ENCODE measurements at regions not wholly inside any gene's neighbourhood (a gene's known extent, or its start where the extent isn't known, plus 50 kb on each side); places are given as distances from the start of the nearest gene placed in this dataset.

DNA sequence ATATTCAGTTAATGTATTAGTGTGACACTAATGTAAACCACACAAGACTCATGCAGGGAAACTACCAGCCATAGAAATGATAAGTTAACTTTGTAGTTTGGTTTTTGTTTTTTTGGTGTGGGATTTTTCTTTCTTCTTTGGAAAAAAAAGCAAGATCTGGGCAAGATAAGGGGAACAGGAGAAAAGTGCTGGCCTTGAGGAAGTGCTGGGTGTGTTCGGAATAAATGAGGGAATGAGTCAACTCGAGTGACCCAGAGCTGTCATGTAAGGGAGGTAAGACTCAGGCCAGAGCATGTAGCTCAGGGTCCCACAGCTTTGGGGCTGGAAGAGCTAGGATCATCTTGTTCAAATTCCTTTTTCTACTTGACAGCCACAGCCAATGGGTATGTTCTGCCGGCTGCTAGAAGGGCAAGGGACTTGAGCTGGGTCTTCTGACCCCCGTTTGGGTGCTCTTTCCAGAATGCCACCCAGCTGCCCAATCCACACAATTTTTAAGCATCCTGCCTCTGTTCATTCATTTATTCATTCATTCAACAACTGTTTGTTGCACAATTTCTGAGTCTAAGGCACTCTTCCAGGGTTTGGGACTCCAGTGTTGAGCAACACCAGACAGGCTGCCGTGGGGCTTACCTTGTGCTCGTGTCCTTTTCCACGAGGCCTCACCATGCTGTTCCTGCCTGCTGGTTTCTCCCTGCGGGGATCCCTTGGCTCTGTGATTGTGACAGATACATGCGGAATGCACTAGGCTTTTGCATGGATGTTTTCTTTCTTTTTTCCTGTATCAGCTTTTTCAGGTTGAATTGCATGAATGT is 54.5 kb downstream of the CLDN34 start:
- DNase-seq: no peak

DNA sequence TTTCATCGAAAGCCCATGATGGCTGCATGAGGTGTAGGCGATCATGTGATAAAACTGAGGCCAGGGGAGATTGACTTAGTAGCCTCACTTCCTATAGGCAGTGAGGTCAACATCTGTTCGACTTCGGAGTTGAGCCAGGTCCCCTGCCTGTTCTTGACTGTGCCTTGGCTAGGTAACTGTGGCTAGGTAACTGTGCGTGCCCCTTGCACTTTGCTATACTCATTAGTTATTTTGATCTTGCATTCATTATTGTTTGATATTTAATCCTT is 55.0 kb downstream of the CLDN34 start:
- DNase-seq: no peak

- no peak for DNase-seq
These were observed 55.6 kb downstream of the CLDN34 start for GRCh38 chrX:10022580-10023245.

GRCh38 chrX:10023821-10024220 is 56.7 kb downstream of the CLDN34 start:
- no peak for DNase-seq

DNA sequence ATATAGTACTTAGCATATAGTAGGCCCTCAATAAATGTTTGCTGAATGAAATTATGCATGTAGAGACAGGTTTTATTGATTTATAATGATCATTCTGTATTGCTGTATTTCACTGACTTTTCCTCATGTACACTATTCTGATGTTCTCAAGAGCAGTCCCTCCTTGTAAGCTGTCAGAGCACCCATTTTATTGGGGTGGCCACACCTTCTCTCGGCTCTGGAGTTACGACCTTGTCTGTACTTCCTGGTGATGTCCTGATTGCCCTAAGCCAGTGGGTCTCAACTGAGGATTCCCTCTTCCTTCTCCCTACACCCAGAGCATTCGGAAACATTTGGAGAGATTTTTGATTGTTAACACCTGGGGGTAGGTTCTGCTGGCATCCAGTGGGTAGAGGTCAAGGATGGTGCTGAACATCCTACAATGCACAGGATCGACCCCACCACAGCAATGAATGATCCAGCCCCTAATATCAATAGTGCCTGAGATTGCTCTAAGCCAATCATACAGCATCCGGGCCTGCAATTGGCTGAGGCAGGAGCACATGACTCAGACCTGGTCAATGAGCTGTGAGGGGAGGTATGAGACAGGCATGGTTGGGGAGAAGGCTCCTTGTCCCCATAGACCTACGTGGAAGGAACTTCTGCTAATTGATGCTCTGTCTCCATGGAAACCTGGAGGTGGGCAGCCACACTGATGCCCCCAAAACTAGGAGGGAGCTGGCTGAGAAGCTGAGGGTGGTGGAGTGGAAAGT is 58.8 kb downstream of the CLDN34 start:
- no peak for DNase-seq

DNA sequence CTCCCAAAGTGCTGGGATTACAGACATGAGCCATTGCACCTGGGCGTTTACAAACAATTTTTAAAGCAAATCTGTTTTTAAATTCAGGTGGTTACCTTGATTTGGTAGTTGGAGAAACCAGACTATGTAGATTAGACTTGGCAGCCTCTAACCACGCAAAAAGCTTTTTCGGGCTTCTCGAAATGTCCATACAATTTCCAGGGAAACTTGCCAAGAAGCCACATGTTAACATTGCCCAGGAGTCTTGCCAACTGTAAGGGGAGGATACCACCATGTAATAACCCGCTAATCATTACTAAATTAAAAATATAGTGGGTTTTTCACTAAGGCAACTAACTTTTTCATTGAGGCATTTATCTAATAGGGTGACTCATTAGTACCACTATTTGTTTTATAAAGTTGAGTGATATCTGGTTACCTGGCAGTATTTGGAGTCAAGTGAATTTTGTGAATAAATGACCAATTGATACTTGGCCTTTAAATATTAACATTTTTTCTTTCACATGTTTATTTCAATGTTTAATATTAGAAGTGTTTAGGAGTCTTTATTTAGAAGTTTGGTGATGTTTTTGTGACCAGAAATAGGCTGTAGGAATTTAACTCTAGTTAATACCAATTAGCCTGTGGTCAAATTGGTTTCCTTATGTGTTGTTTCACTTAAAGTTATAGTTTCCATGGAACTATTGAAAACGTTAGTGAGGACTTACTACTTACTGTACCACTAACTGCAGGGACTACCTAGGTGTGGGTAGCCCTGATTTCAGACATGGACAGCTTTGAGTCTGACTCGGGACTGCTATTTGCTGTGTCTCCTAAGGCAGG is 61.3 kb downstream of the CLDN34 start:
- no peak for DNase-seq

DNA sequence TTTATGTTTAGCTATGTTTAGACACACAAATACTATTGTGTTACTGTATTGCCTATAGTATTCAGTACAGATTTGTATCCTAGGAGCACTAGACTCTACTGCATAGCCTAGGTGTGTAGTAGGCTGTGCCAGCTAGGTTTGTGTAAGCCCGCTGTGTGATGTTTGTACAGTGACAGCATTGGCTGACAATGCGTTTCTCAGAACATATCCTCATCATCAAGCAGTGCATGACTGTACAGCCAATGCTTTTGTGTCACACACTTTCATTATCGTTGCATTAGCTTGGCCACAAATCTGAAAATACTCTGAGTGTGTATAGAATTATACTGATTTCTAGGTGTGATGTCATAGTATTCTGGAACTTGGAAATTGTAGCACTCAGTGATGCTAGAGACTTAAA is 63.4 kb downstream of the CLDN34 start:
- DNase-seq: no peak

- DNase-seq: no peak
These were observed 64.6 kb downstream of the CLDN34 start for GRCh38 chrX:10031746-10032145.

GRCh38 chrX:10032147-10032546 is 65.0 kb downstream of the CLDN34 start:
- DNase-seq: no peak

DNA sequence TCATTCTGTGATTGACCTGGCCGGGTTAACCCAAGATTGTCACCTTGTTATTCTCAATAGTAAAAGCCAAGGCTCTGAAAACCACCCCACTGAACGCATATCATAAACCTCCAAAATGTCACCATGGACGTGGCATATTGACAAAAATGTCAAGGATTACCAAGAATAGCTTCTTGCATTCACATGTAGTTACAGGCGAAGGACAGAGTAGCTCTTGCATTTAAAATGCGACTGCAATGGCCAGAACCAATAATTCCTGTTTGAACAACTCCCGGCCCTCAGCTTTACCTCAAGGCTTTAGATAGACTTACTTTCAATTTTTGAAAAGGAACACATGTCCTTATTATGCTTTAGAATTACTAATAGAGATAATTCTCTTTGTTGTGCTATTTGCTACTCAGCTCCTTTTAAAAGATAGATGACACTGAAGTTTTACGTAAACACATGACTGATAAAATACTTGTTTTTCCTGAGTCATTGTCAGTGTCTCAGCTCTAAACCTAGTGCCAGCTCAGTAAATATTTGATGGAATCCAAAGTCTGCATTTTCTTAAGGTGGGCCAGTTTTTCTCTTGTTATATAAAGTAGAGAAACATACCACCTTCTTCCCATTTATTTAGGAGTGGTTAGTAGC is 66.3 kb downstream of the CLDN34 start:
- DNase-seq: no peak

GRCh38 chrX:10034740-10035260 is 67.6 kb downstream of the CLDN34 start:
- DNase-seq: no peak

GRCh38 chrX:10038585-10038984 is 71.4 kb downstream of the CLDN34 start:
- DNase-seq: no peak

- DNase-seq: no peak
These were observed 72.9 kb downstream of the CLDN34 start for GRCh38 chrX:10039821-10040793.

- no peak for DNase-seq
These were observed 73.8 kb downstream of the CLDN34 start for GRCh38 chrX:10040961-10041360.

DNA sequence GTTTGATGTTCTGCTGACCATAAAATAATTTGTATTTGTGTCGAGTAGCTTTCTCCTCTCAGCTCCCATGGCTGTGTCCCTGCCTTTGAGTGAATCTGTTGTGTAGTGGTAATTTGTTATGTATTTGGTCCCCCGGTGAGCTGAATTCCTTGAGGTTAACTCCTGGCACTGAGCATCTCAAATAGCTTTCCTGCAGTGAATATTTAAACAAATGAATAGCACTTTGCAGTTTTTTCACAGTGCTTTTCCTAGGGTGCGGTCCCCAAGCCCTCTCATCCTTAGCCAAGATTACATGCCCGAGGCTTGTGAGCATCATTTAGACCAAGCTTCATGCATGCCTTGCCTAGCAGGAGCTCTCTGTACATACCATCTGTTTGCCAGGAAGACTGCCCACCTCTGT is 74.2 kb downstream of the CLDN34 start:
- DNase-seq: no peak

GRCh38 chrX:10042055-10042454 is 74.9 kb downstream of the CLDN34 start:
- DNase-seq: no peak

DNA sequence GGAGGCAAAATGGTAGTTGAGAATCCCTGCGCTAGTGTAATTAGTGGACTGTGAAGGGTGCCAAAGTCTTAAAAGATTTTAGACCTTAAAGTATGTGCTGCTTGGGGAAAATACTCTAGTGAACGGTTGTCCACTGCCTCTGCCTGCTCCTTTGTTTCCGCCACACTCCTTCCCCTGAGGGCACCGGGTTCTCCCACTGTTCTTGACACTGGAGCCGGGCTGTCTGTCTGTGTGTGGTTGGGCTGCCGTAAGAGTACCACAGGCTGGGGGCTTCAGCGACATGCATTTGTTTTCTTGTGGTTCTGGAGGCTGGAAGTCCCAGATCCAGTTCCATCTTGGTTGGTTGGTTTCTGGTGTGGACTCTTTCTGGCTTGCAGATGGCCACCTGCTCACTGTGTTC is 76.2 kb downstream of the CLDN34 start:
- no peak for DNase-seq

DNA sequence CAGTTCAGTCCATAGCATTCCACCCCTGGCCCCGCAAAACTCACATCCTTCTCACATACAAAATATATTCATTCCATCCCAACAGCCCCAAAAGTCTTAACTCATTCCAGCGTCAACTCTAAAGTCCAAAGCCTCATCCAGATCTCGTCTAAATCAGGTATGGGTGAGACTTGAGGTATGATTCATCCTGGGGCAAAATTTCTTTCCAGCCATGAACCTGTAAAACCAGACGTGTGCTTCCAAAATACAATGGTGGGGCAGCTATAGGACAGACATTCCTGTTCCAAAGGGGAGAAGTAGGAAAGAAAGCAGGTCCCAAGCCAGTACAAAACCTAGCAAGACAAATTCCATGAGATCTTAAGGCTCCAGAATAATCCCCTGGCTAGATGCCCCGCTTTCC is 76.9 kb downstream of the CLDN34 start:
- DNase-seq: no peak

DNA sequence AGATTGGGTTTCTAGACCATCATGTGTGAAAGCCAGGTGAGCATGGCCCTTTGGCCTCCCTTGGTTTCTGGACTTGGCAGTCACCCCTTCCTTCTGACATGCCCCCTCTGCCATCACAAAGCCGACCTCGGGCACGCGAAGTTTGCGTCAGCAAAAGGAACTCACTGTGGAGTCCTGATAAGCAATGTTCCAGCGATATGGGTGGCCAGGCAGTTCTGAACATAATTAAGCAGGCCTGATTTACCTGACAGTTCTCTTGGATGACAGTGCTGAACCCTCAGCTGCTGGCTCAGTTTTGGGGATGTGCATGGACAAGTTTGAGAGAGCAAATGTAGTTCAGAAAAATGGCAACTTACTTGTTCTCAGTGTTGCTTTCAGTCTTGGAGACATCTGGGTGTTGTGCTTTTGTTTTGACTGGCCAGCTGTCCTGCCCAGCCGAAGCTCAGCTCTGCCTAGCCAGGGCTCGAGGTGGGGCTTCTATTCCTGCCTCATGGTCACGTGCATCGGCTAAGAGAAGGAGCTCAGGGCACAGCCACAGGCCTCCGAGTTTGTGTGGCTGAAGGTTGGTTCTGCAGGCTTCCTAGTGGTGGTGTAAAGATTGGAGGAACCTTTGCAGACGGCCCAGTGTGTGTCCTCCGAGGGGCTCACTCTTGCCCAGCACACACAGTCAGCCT is 78.3 kb downstream of the CLDN34 start:
- DNase-seq: no peak

DNA sequence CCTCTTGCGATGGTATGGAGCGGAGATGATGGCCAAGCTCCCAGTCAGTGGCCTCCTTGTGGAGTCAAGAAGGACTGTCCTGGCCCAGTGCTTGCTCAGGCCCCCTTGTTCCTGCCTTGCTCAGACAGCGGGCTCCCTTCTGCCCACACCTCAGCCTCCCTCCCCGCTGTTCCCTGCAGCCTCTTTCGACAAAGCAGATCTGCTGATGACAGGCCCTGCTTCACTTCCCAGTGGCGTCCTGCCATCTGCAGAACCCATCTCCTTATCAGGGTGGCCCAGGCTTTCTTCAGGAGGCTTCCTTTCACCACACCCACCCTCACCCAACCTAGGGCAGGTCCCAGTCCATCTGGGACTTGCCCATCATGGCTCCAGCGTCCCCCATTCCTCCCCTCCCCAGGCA is 80.0 kb downstream of the CLDN34 start:
- no peak for DNase-seq

- peak; percentile 22 for DNase-seq
These were observed 80.5 kb downstream of the CLDN34 start for GRCh38 chrX:10047631-10048030.
